Mesenchymal stem cell (in vitro differentiated cells and primary cell): ENCODE measurements at regions not wholly inside any gene's neighbourhood (a gene's known extent, or its start where the extent isn't known, plus 50 kb on each side); places are given as distances from the start of the nearest gene placed in this dataset.
A peak's percentile ranks its signal among the peaks of the same experiment; 100 is the strongest.
"Not testable (repeated sequence)": the region's sequence is repeated elsewhere in the genome, so short reads cannot be mapped to it uniquely, and the experiment has no call there.

Source experiments
- DNase-seq: peaks from one replicate; pipeline ENCODE4 v3.0.0-alpha.2; 2013
- H2AFZ ChIP-seq: one replicate; pipeline ENCODE4 v1.6.1; 2013; ENCODE audit warnings: low read depth, mild to moderate bottlenecking, control low read depth, inconsistent platforms, low read length, moderate library complexity
- H2AK5ac ChIP-seq: 2 replicates; pipeline ENCODE4 v1.6.1; 2013; ENCODE audit warnings: low read length, moderate library complexity, mild to moderate bottlenecking, inconsistent platforms; ENCODE audit not compliant: severe bottlenecking
- H2BK120ac ChIP-seq: one replicate; pipeline ENCODE4 v1.6.1; 2013; ENCODE audit warnings: low read depth, mild to moderate bottlenecking, inconsistent platforms, low read length, moderate library complexity
- H2BK12ac ChIP-seq, 2 experiments: one replicate each; pipeline ENCODE4 v1.6.1; 2013; ENCODE audit warnings: inconsistent platforms in 2 of 2, low read length in 2 of 2, mild to moderate bottlenecking in 2 of 2, moderate library complexity in 2 of 2, control low read depth in 1 of 2
- H2BK15ac ChIP-seq: one replicate; pipeline ENCODE4 v1.6.1; 2013; ENCODE audit warnings: mild to moderate bottlenecking, low read depth, inconsistent platforms; ENCODE audit not compliant: poor library complexity, severe bottlenecking
- H2BK5ac ChIP-seq: 2 replicates; pipeline ENCODE4 v1.6.1; 2013; ENCODE audit warnings: low read depth, mild to moderate bottlenecking, low read length, control low read depth, inconsistent platforms; ENCODE audit not compliant: poor library complexity, severe bottlenecking
- H3K14ac ChIP-seq, 2 experiments: one replicate each; pipeline ENCODE4 v1.6.1; 2013; ENCODE audit warnings: inconsistent platforms in 2 of 2, low read length in 2 of 2, control low read depth in 1 of 2, mild to moderate bottlenecking in 1 of 2, moderate library complexity in 1 of 2
- H3K18ac ChIP-seq, 2 experiments: one replicate each; pipeline ENCODE4 v1.6.1; 2013; ENCODE audit warnings: inconsistent platforms in 2 of 2, low read length in 2 of 2, control low read depth in 1 of 2, low read depth in 1 of 2, mild to moderate bottlenecking in 1 of 2
- H3K23ac ChIP-seq, 2 experiments: one replicate each; pipeline ENCODE4 v1.6.1; 2013; ENCODE audit warnings: inconsistent platforms in 2 of 2, low read length in 2 of 2, mild to moderate bottlenecking in 2 of 2, moderate library complexity in 2 of 2, control low read depth in 1 of 2
- H3K27ac ChIP-seq: 2 replicates; pipeline ENCODE4 v1.5.1; 2013; ENCODE audit warnings: mild to moderate bottlenecking, moderate library complexity, low read length, control low read depth, inconsistent platforms; ENCODE audit not compliant: poor library complexity, severe bottlenecking
- H3K27me3 ChIP-seq, 2 experiments: 2 replicates each; pipeline versions ENCODE4 v1.6.1 to v1.7.0; 2013; ENCODE audit warnings: low read length in 2 of 2, mild to moderate bottlenecking in 2 of 2, moderate library complexity in 2 of 2, control low read depth in 1 of 2, inconsistent platforms in 1 of 2; ENCODE audit not compliant: control insufficient read depth in 1 of 2, insufficient read depth in 1 of 2
- H3K36me3 ChIP-seq, 2 experiments: 2 replicates each; pipeline versions ENCODE4 v1.6.1 to v1.7.0; 2013; ENCODE audit warnings: low read length in 2 of 2, control low read depth in 1 of 2, inconsistent platforms in 1 of 2, low read depth in 1 of 2, mild to moderate bottlenecking in 1 of 2; ENCODE audit not compliant: insufficient read depth in 2 of 2, control insufficient read depth in 1 of 2
- H3K4ac ChIP-seq, 2 experiments: one replicate each; pipeline ENCODE4 v1.6.1; 2013; ENCODE audit warnings: inconsistent platforms in 2 of 2, low read length in 2 of 2, mild to moderate bottlenecking in 2 of 2, moderate library complexity in 2 of 2, control low read depth in 1 of 2, low read depth in 1 of 2
- H3K4me1 ChIP-seq: 2 replicates; pipeline ENCODE4 v1.6.1; 2013; ENCODE audit warnings: low read depth, low read length, control low read depth; ENCODE audit not compliant: control insufficient read depth, insufficient read depth
- H3K4me2 ChIP-seq: 2 replicates; pipeline ENCODE4 v1.6.1; 2013; ENCODE audit warnings: low read length, mild to moderate bottlenecking, inconsistent platforms; ENCODE audit not compliant: poor library complexity, severe bottlenecking
- H3K4me3 ChIP-seq, 2 experiments: 2 replicates each; pipeline versions ENCODE4 v1.5.1 to v1.7.0; 2013; ENCODE audit warnings: low read length in 2 of 2, mild to moderate bottlenecking in 2 of 2, control low read depth in 1 of 2, low read depth in 1 of 2; ENCODE audit not compliant: insufficient read depth in 1 of 2
- H3K79me1 ChIP-seq: replicated peaks from 2 replicates; pipeline ENCODE4 v1.6.1; 2013; ENCODE audit warnings: mild to moderate bottlenecking, control low read depth, low read length, inconsistent platforms; ENCODE audit not compliant: poor library complexity, severe bottlenecking
- H3K9ac ChIP-seq: 2 replicates; pipeline ENCODE4 v1.7.0; 2013; ENCODE audit warnings: mild to moderate bottlenecking, low read length, moderate library complexity
- H3K9me3 ChIP-seq: 2 replicates; pipeline ENCODE4 v1.7.0; 2013; ENCODE audit warnings: mild to moderate bottlenecking, low read length; ENCODE audit not compliant: control insufficient read depth
- H4K8ac ChIP-seq: one replicate; pipeline ENCODE4 v1.6.1; 2013; ENCODE audit warnings: inconsistent platforms, mild to moderate bottlenecking, low read length, moderate library complexity
- H4K91ac ChIP-seq: one replicate; pipeline ENCODE4 v1.6.1; 2013; ENCODE audit warnings: mild to moderate bottlenecking, low read length, inconsistent platforms
- WGBS: methylation state at CpG from one replicate; pipeline ENCODE4 v1.1.7; 2013; ENCODE audit warnings: mixed read lengths; 5-methylcytosine and 5-hydroxymethylcytosine counted together

GRCh38 chr9:10873999-10874398 is 261.2 kb upstream of the PTPRD start:
- WGBS, result no CpG with 5 or more reads among the region's 1 CpG
- H3K4ac ChIP-seq, result no peak overlapping the region
- no peak for DNase-seq
- H3K27ac ChIP-seq, result no peak overlapping the region
- H3K36me3 ChIP-seq, result no peaks in the 10 kb centered on the region
- H3K23ac ChIP-seq, result no peak overlapping the region
- H2BK5ac ChIP-seq, result no peak overlapping the region
- no peak overlapping the region for H2AK5ac ChIP-seq
- H4K8ac ChIP-seq, result no peak overlapping the region
- no peak overlapping the region for H3K18ac ChIP-seq
- H3K4me2 ChIP-seq, result no peak overlapping the region
- H4K91ac ChIP-seq, result no peak overlapping the region
- no peak overlapping the region for H3K9ac ChIP-seq
- H2AFZ ChIP-seq, result no peak overlapping the region
- H2BK15ac ChIP-seq, result no peak overlapping the region
- peaks cover 5% of the 10 kb centered on the region for H3K9me3 ChIP-seq
- no peak overlapping the region for H3K4me3 ChIP-seq
- no peaks in the 10 kb centered on the region for H3K79me1 ChIP-seq
- no peaks in the 10 kb centered on the region for H3K27me3 ChIP-seq
- no peak overlapping the region for H2BK120ac ChIP-seq
- H3K4me1 ChIP-seq, result no peaks in the 10 kb centered on the region
- no peak overlapping the region for H3K14ac ChIP-seq
- H2BK12ac ChIP-seq, result no peak overlapping the region

GRCh38 chr9:10875752-10876151 is 262.9 kb upstream of the PTPRD start:
- H3K4me2 ChIP-seq, result no peak overlapping the region
- 69% methylated on average over 1 of the region's 2 CpGs for WGBS
- H2BK12ac ChIP-seq, result no peak overlapping the region
- H3K4ac ChIP-seq, result no peak overlapping the region
- no peaks in the 10 kb centered on the region for H3K27me3 ChIP-seq
- no peaks in the 10 kb centered on the region for H3K79me1 ChIP-seq
- no peak overlapping the region for H2AFZ ChIP-seq
- H2BK5ac ChIP-seq, result no peak overlapping the region
- no peak overlapping the region for H2BK15ac ChIP-seq
- H3K9me3 ChIP-seq, result peaks cover 5% of the 10 kb centered on the region
- H3K14ac ChIP-seq, result no peak overlapping the region
- H3K36me3 ChIP-seq, result no peaks in the 10 kb centered on the region
- H2BK120ac ChIP-seq, result no peak overlapping the region
- H3K9ac ChIP-seq, result no peak overlapping the region
- DNase-seq, result peak; percentile 57
- H3K4me1 ChIP-seq, result no peaks in the 10 kb centered on the region
- no peak overlapping the region for H3K4me3 ChIP-seq
- no peak overlapping the region for H2AK5ac ChIP-seq
- no peak overlapping the region for H3K27ac ChIP-seq
- no peak overlapping the region for H4K91ac ChIP-seq
- no peak overlapping the region for H3K18ac ChIP-seq
- no peak overlapping the region for H3K23ac ChIP-seq
- no peak overlapping the region for H4K8ac ChIP-seq

- no peaks in the 10 kb centered on the region for H3K36me3 ChIP-seq
These were observed 263.5 kb upstream of the PTPRD start for GRCh38 chr9:10876333-10876732.

GRCh38 chr9:10890266-10890665 is 277.5 kb upstream of the PTPRD start:
- WGBS, result 84% methylated on average over 5 of the region's 5 CpGs

More at GRCh38 chr9:10876333-10876732, 263.5 kb upstream of the PTPRD start:
- H3K23ac ChIP-seq, result no peak overlapping the region
- H2AK5ac ChIP-seq, result no peak overlapping the region
- no peak overlapping the region for H3K9ac ChIP-seq
- H3K4me2 ChIP-seq, result no peak overlapping the region
- no peaks in the 10 kb centered on the region for H3K79me1 ChIP-seq
- WGBS, result 70% methylated on average over 2 of the region's 2 CpGs
- peak; percentile 46 for DNase-seq
- no peak overlapping the region for H3K4ac ChIP-seq
- no peak overlapping the region for H2BK5ac ChIP-seq
- no peak overlapping the region for H3K4me3 ChIP-seq
- no peak overlapping the region for H2BK15ac ChIP-seq
- no peak overlapping the region for H3K14ac ChIP-seq
- no peak overlapping the region for H3K27ac ChIP-seq
- no peak overlapping the region for H3K18ac ChIP-seq
- peaks cover 3% of the 10 kb centered on the region for H3K9me3 ChIP-seq
- H3K4me1 ChIP-seq, result no peaks in the 10 kb centered on the region
- no peak overlapping the region for H2BK120ac ChIP-seq
- H2AFZ ChIP-seq, result no peak overlapping the region
- H2BK12ac ChIP-seq, result no peak overlapping the region
- H3K27me3 ChIP-seq, result no peaks in the 10 kb centered on the region
- no peak overlapping the region for H4K91ac ChIP-seq
- H4K8ac ChIP-seq, result no peak overlapping the region

More at GRCh38 chr9:10890266-10890665, 277.5 kb upstream of the PTPRD start:
- H4K91ac ChIP-seq, H3K27ac ChIP-seq, H3K14ac ChIP-seq, H2AFZ ChIP-seq, H3K9ac ChIP-seq, H2BK15ac ChIP-seq, H2BK120ac ChIP-seq, DNase-seq, H3K18ac ChIP-seq, H2AK5ac ChIP-seq, H3K27me3 ChIP-seq, H3K4me2 ChIP-seq, H3K4me3 ChIP-seq, H4K8ac ChIP-seq, H3K4ac ChIP-seq, H3K79me1 ChIP-seq, H2BK5ac ChIP-seq, H3K23ac ChIP-seq, H2BK12ac ChIP-seq, H3K36me3 ChIP-seq, H3K9me3 ChIP-seq, H3K4me1 ChIP-seq: not testable (repeated sequence)
